Activated T-cell treated with anti-CD3 and anti-CD28 coated beads, Interleukin-2, amount 50 U/mL, for 24 hours (primary cell): ENCODE measurements at regions not wholly inside any gene's neighbourhood (a gene's known extent, or its start where the extent isn't known, plus 50 kb on each side); places are given as distances from the start of the nearest gene placed in this dataset.
"Not testable (repeated sequence)": the region's sequence is repeated elsewhere in the genome, so short reads cannot be mapped to it uniquely, and the experiment has no call there.

ENCODE experiments used
- DNase-seq: peaks from one replicate; pipeline ENCODE4 v3.0.0-alpha.2; 2020
- H3K27ac Mint-ChIP-seq: 2 replicates; pipeline ENCODE4 v1.8.0; 2020; ENCODE audit warnings: mild to moderate bottlenecking, mixed read lengths
- H3K27me3 Mint-ChIP-seq: 2 replicates; pipeline ENCODE4 v1.8.0; 2020; ENCODE audit warnings: mixed read lengths
- H3K36me3 Mint-ChIP-seq: 2 replicates; pipeline ENCODE4 v1.8.0; 2020; ENCODE audit warnings: low read depth, mixed read lengths
- H3K4me1 Mint-ChIP-seq: 2 replicates; pipeline ENCODE4 v1.8.0; 2020; ENCODE audit warnings: low read depth, mixed read lengths
- H3K4me3 Mint-ChIP-seq: 2 replicates; pipeline ENCODE4 v1.8.0; 2020; ENCODE audit warnings: mild to moderate bottlenecking, moderate library complexity, mixed read lengths
- H3K9me3 Mint-ChIP-seq: 2 replicates; pipeline ENCODE4 v1.8.0; 2020; ENCODE audit warnings: mixed read lengths

GRCh38 chr6:141464490-141464889 is 668.2 kb upstream of the GJE1 start:
- Mint-ChIP-seq H3K4me3 (no peak overlapping the region), H3K4me1 (peaks cover 12% of the 10 kb centered on the region), H3K9me3 (no peaks in the 10 kb centered on the region), H3K27me3 (no peaks in the 10 kb centered on the region), H3K27ac (no peak overlapping the region), H3K36me3 (no peaks in the 10 kb centered on the region)
- no peak for DNase-seq

GRCh38 chr6:141463237-141463977 is 669.3 kb upstream of the GJE1 start:
- Mint-ChIP-seq H3K4me1 (peaks cover 12% of the 10 kb centered on the region), H3K9me3 (no peaks in the 10 kb centered on the region), H3K4me3 (no peak overlapping the region), H3K27me3 (no peaks in the 10 kb centered on the region), H3K36me3 (no peaks in the 10 kb centered on the region), H3K27ac (no peak overlapping the region)
- DNase-seq, result no peak

- Mint-ChIP-seq H3K27ac (no peak overlapping the region), H3K9me3 (no peaks in the 10 kb centered on the region), H3K4me3 (no peak overlapping the region), H3K27me3 (no peaks in the 10 kb centered on the region), H3K36me3 (no peaks in the 10 kb centered on the region), H3K4me1 (peaks cover 12% of the 10 kb centered on the region)
- no peak for DNase-seq
Observed at GRCh38 chr6:141460743-141461484, 671.8 kb upstream of the GJE1 start.

- H3K9me3 Mint-ChIP-seq, result not testable (repeated sequence)
Observed at GRCh38 chr6:141460245-141460644, 672.5 kb upstream of the GJE1 start.

GRCh38 chr6:141457984-141458383 is 674.7 kb upstream of the GJE1 start:
- H3K4me3 Mint-ChIP-seq, H3K4me1 Mint-ChIP-seq, H3K27ac Mint-ChIP-seq, DNase-seq, H3K36me3 Mint-ChIP-seq, H3K9me3 Mint-ChIP-seq, H3K27me3 Mint-ChIP-seq: not testable (repeated sequence)

More at GRCh38 chr6:141460245-141460644, 672.5 kb upstream of the GJE1 start:
- not testable (repeated sequence) for H3K27ac Mint-ChIP-seq, DNase-seq, H3K36me3 Mint-ChIP-seq, H3K27me3 Mint-ChIP-seq, H3K4me3 Mint-ChIP-seq
- H3K4me1 Mint-ChIP-seq, result peaks cover 12% of the 10 kb centered on the region

- no peak for DNase-seq
- Mint-ChIP-seq H3K4me1 (peaks cover 4% of the 10 kb centered on the region), H3K27ac (no peak overlapping the region), H3K9me3 (no peaks in the 10 kb centered on the region), H3K27me3 (no peaks in the 10 kb centered on the region), H3K4me3 (no peak overlapping the region), H3K36me3 (no peaks in the 10 kb centered on the region)
Observed at GRCh38 chr6:141452354-141452686, 680.4 kb upstream of the GJE1 start.

- no peak overlapping the region for H3K4me3 Mint-ChIP-seq
Observed at GRCh38 chr6:141451511-141452353, 681.0 kb upstream of the GJE1 start.

DNA sequence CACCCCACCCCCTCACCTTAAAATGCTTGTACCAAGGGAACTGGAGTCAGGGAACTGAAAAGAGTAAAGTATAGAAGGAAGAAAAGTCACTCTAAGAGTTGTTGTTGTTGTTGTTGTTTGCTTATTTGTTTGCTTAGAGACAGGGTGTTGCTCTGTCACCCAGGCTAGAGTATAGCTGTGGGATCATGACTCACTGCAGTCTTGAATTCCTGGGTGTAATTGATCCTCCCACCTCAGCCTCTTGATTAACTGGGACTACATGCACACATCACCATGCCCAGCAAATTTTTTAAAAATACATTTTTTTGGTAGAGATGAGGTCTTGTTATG is 681.6 kb upstream of the GJE1 start:
- no peak for DNase-seq
- no peak overlapping the region for H3K4me3 Mint-ChIP-seq
- H3K9me3 Mint-ChIP-seq, result no peaks in the 10 kb centered on the region
- H3K27me3 Mint-ChIP-seq, result peaks cover 1% of the 10 kb centered on the region
- H3K27ac Mint-ChIP-seq, result no peak overlapping the region
- no peaks in the 10 kb centered on the region for H3K36me3 Mint-ChIP-seq
- peaks cover 4% of the 10 kb centered on the region for H3K4me1 Mint-ChIP-seq

More at GRCh38 chr6:141451511-141452353, 681.0 kb upstream of the GJE1 start:
- Mint-ChIP-seq H3K9me3 (no peaks in the 10 kb centered on the region), H3K36me3 (no peaks in the 10 kb centered on the region), H3K4me1 (peaks cover 4% of the 10 kb centered on the region), H3K27ac (no peak overlapping the region), H3K27me3 (no peaks in the 10 kb centered on the region)
- no peak for DNase-seq

- Mint-ChIP-seq H3K4me3 (no peak overlapping the region), H3K4me1 (peaks cover 2% of the 10 kb centered on the region), H3K36me3 (no peaks in the 10 kb centered on the region), H3K27ac (no peak overlapping the region), H3K27me3 (peaks cover 2% of the 10 kb centered on the region), H3K9me3 (no peaks in the 10 kb centered on the region)
- no peak for DNase-seq
Observed at GRCh38 chr6:141445928-141446628, 686.6 kb upstream of the GJE1 start.

DNA sequence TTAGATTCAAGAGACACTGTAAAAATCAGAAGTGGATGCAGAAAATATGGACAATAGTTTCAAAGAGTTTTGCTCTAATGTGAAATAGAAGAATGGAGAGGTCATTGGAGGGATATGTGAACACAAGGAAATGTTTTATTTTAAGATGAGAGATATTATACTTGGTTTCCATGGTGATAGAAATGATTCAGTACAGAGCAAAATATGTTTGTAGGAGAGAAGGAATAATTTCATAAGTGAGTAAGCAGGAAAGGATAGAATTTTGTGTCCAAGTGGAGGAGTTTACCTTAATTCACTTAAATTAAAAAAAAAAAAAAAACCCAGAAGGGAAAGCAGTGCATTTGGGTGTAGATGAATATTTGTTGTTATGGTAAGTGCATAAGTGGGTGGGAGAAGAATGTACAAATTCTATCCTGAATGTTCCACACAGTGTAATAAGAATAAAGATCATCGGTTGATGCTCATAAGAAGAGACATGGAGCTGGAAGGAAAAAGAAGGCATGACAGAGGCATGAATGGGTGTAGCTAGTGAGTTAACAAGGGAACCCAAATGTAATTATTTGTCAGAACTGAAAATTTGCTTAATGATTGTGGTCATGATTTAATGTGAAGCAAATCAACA is 688.9 kb upstream of the GJE1 start:
- Mint-ChIP-seq H3K36me3 (no peaks in the 10 kb centered on the region), H3K27ac (no peak overlapping the region), H3K9me3 (no peaks in the 10 kb centered on the region), H3K4me3 (no peak overlapping the region), H3K4me1 (no peaks in the 10 kb centered on the region), H3K27me3 (peaks cover 2% of the 10 kb centered on the region)
- no peak for DNase-seq

GRCh38 chr6:141443032-141443431 is 689.7 kb upstream of the GJE1 start:
- no peaks in the 10 kb centered on the region for H3K4me1 Mint-ChIP-seq

DNA sequence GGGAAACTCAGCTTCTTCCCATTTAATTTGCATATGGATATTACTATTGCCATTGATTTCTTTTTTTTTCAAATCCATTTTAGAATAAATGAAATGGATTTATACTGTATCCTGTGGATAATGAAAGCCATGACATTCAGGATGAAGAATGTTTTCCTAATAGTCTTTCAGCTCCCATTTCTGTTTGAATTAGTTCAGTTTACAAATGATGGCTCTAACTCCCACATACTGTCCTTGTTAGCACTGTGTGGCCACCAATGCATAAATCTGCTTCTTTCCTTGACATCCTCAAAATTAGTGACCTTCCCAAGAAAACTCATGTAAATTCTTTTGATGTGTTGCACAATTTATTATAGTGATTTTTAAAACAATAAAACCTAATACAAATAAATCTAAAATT is 693.2 kb upstream of the GJE1 start:
- H3K9me3 Mint-ChIP-seq, result no peaks in the 10 kb centered on the region
- H3K36me3 Mint-ChIP-seq, result no peaks in the 10 kb centered on the region
- no peaks in the 10 kb centered on the region for H3K27me3 Mint-ChIP-seq
- no peak overlapping the region for H3K27ac Mint-ChIP-seq
- no peak for DNase-seq
- H3K4me3 Mint-ChIP-seq, result no peak overlapping the region
- no peaks in the 10 kb centered on the region for H3K4me1 Mint-ChIP-seq

More at GRCh38 chr6:141443032-141443431, 689.7 kb upstream of the GJE1 start:
- Mint-ChIP-seq H3K4me3 (no peak overlapping the region), H3K9me3 (no peaks in the 10 kb centered on the region), H3K27me3 (peaks cover 2% of the 10 kb centered on the region), H3K27ac (no peak overlapping the region), H3K36me3 (no peaks in the 10 kb centered on the region)
- DNase-seq, result no peak

GRCh38 chr6:141437685-141438084 is 695.0 kb upstream of the GJE1 start:
- Mint-ChIP-seq H3K4me1 (no peaks in the 10 kb centered on the region), H3K4me3 (no peak overlapping the region), H3K9me3 (no peaks in the 10 kb centered on the region), H3K27ac (no peak overlapping the region), H3K27me3 (no peaks in the 10 kb centered on the region), H3K36me3 (no peaks in the 10 kb centered on the region)
- no peak for DNase-seq

- H3K36me3 Mint-ChIP-seq, result no peaks in the 10 kb centered on the region
- H3K27ac Mint-ChIP-seq, result no peak overlapping the region
- H3K4me1 Mint-ChIP-seq, result no peaks in the 10 kb centered on the region
- no peak overlapping the region for H3K4me3 Mint-ChIP-seq
- H3K9me3 Mint-ChIP-seq, result no peaks in the 10 kb centered on the region
- DNase-seq, result no peak
- H3K27me3 Mint-ChIP-seq, result no peaks in the 10 kb centered on the region
Observed at GRCh38 chr6:141437011-141437410, 695.7 kb upstream of the GJE1 start.
